WTC11 (cell line): ENCODE measurements at regions not wholly inside any gene's neighbourhood (a gene's known extent, or its start where the extent isn't known, plus 50 kb on each side); places are given as distances from the start of the nearest gene placed in this dataset.

Experiments used
- ATF2 ChIP-seq: sonication (generic); formaldehyde crosslinking; IDR thresholded peaks from 2 replicates; pipeline ENCODE4 v1.8.1; 2022; ENCODE audit warnings: low read depth, missing genetic modification reagents, borderline replicate concordance
- ATF3 ChIP-seq: sonication (generic); formaldehyde crosslinking; conservative IDR thresholded peaks from 2 replicates; pipeline ENCODE4 v1.8.1; 2022; ENCODE audit warnings: mild to moderate bottlenecking, missing genetic modification reagents
- CTCF ChIP-seq: fragments of 200-600 bp; IDR thresholded peaks from 2 replicates; pipeline ENCODE4 v1.8.0; 2022; ENCODE audit warnings: antibody characterized with exemption
- E2F4 ChIP-seq: sonication (generic); formaldehyde crosslinking; IDR thresholded peaks from 2 replicates; pipeline ENCODE4 v1.8.1; 2022; ENCODE audit warnings: low read depth, mild to moderate bottlenecking, moderate library complexity, missing genetic modification reagents, borderline replicate concordance
- E2F5 ChIP-seq: sonication (generic); formaldehyde crosslinking; IDR thresholded peaks from 2 replicates; pipeline ENCODE4 v1.8.1; 2022; ENCODE audit warnings: mild to moderate bottlenecking, moderate library complexity, missing genetic modification reagents
- ETV6 ChIP-seq: sonication (generic); formaldehyde crosslinking; IDR thresholded peaks from 2 replicates; pipeline ENCODE4 v1.8.1; 2022; ENCODE audit warnings: mild to moderate bottlenecking, missing genetic modification reagents
- HMGA2 ChIP-seq: fragments of 250-450 bp; sonication (Bioruptor Pico); IDR thresholded peaks from 2 replicates; pipeline ENCODE4 v1.4.0; 2021; ENCODE audit warnings: mild to moderate bottlenecking, moderate library complexity
- NFYB ChIP-seq: sonication (generic); formaldehyde crosslinking; conservative IDR thresholded peaks from 2 replicates; pipeline ENCODE4 v1.8.0; 2022; ENCODE audit warnings: low read depth, missing genetic modification reagents
- NR2C2 ChIP-seq: sonication (generic); formaldehyde crosslinking; IDR thresholded peaks from 2 replicates; pipeline ENCODE4 v1.8.0; 2022; ENCODE audit warnings: mild to moderate bottlenecking, missing genetic modification reagents
- TEAD4 ChIP-seq: sonication (generic); formaldehyde crosslinking; IDR thresholded peaks from 2 replicates; pipeline ENCODE4 v1.8.0; 2022; ENCODE audit warnings: mild to moderate bottlenecking, missing genetic modification reagents
- TP53 ChIP-seq: sonication (generic); formaldehyde crosslinking; IDR thresholded peaks from 2 replicates; pipeline ENCODE4 v1.8.1; 2023; ENCODE audit warnings: mild to moderate bottlenecking, missing genetic modification reagents
- ZNF396 ChIP-seq: fragments of 250-450 bp; sonication (Bioruptor Pico); IDR thresholded peaks from 2 replicates; pipeline ENCODE4 v1.8.0; 2021; ENCODE audit warnings: mild to moderate bottlenecking, moderate library complexity, borderline replicate concordance
- ZNF423 ChIP-seq: fragments of 250-450 bp; sonication (Bioruptor Pico); IDR thresholded peaks from 2 replicates; pipeline ENCODE4 v2.1.2; 2022; ENCODE audit warnings: mild to moderate bottlenecking, moderate library complexity
- ZNF532 ChIP-seq: fragments of 250-450 bp; sonication (Bioruptor Pico); IDR thresholded peaks from 2 replicates; pipeline ENCODE4 v1.9.0; 2021; ENCODE audit warnings: mild to moderate bottlenecking, borderline replicate concordance

- TF ChIP-seq CTCF (no peak), E2F4 (CRISPR knock-in tag) (no peak), ZNF532 (no peak), ZNF396 (no peak), NR2C2 (CRISPR knock-in tag) (no peak), E2F5 (no peak), ETV6 (CRISPR knock-in tag) (no peak), TP53 (no peak), ZNF423 (CRISPR knock-in tag) (no peak), NFYB (CRISPR knock-in tag) (no peak), TEAD4 (CRISPR knock-in tag) (no peak), ATF2 (CRISPR knock-in tag) (no peak), ATF3 (CRISPR knock-in tag) (no peak), HMGA2 (CRISPR knock-in tag) (no peak)
Observed at GRCh38 chr7:57375783-57376182, 74.2 kb upstream of the ZNF716 start.
